Neural cell (in vitro differentiated cells): ENCODE measurements at regions not wholly inside any gene's neighbourhood (a gene's known extent, or its start where the extent isn't known, plus 50 kb on each side); places are given as distances from the start of the nearest gene placed in this dataset.

Experiments
- CTCF ChIP-seq: fragments of 450-650 bp; IDR thresholded peaks from 2 replicates; pipeline ENCODE4 v1.5.1; 2014; ENCODE audit warnings: antibody characterized with exemption, mild to moderate bottlenecking, moderate library complexity; ENCODE audit not compliant: poor library complexity, severe bottlenecking
- REST ChIP-seq: IDR thresholded peaks from 2 replicates; pipeline ENCODE4 v1.6.1; 2012; ENCODE audit warnings: borderline replicate concordance
- TAF1 ChIP-seq: IDR thresholded peaks from 2 replicates; pipeline ENCODE4 v1.6.1; 2012; ENCODE audit warnings: low read depth

GRCh38 chr9:88829276-88829675 is 162.0 kb upstream of the S1PR3 start:
- TF ChIP-seq CTCF (no peak), TAF1 (no peak), REST (no peak)
